Panc1 (cell line): ENCODE measurements at regions not wholly inside any gene's neighbourhood (a gene's known extent, or its start where the extent isn't known, plus 50 kb on each side); places are given as distances from the start of the nearest gene placed in this dataset.

Experiments
- ATAC-seq: fragments of 200-7000 bp; cut with Tn5 transposase; 2 replicates; pipeline ENCODE4 v1.9.1; 2020; ENCODE audit warnings: mild to moderate bottlenecking, moderate library complexity
- BruUV-seq: library from RNA; stranded (reverse); fragments of 400-500 nt; replicated peaks from 2 replicates; lab custom pipeline; 2021; lab: Mats Ljungman, UMichigan
- CTCF ChIA-PET: fragments of 300-600 bp; sonication (Branson Sonifier 250); formaldehyde crosslinking; loops from one replicate; lab custom pipeline; 2022; ENCODE audit warnings: antibody characterized with exemption; lab: Charles Lee
- POLR2A ChIA-PET: fragments of 300-600 bp; sonication (Branson Sonifier 250); formaldehyde crosslinking; loops from one replicate; lab custom pipeline; 2022; ENCODE audit warnings: antibody characterized with exemption; lab: Charles Lee
- DNase-seq: peaks from one replicate; pipeline ENCODE4 v3.0.0-alpha.2; 2010; ENCODE audit warnings: low read depth, low spot score
- H3K27ac ChIP-seq: 2 replicates; pipeline ENCODE4 v1.5.1; 2011; ENCODE audit warnings: mild to moderate bottlenecking, low read length, inconsistent platforms
- H3K27me3 ChIP-seq: fragments of 200-500 bp; sonication (Bioruptor generic); 2 replicates; pipeline ENCODE4 v1.6.0; 2014; ENCODE audit warnings: low read length, inconsistent platforms; ENCODE audit not compliant: control insufficient read depth, insufficient read depth
- H3K36me3 ChIP-seq: fragments of 200-500 bp; sonication (Bioruptor generic); 2 replicates; pipeline ENCODE4 v1.5.1; 2014; ENCODE audit warnings: inconsistent platforms, mild to moderate bottlenecking, low read length, moderate library complexity; ENCODE audit not compliant: control insufficient read depth, insufficient read depth
- H3K4me1 ChIP-seq: 2 replicates; pipeline ENCODE4 v1.5.1; 2011; ENCODE audit warnings: inconsistent platforms, mild to moderate bottlenecking, low read length, moderate library complexity; ENCODE audit not compliant: control insufficient read depth, insufficient read depth
- H3K4me3 ChIP-seq, 2 experiments: 2 replicates each; pipeline ENCODE4 v1.5.1; 2011 to 2012; ENCODE audit warnings: low read depth in 2 of 2, low read length in 2 of 2, mild to moderate bottlenecking in 2 of 2, inconsistent platforms in 1 of 2, moderate library complexity in 1 of 2
- H3K9me3 ChIP-seq: fragments of 200-500 bp; sonication (Bioruptor generic); 2 replicates; pipeline ENCODE4 v1.5.1; 2014; ENCODE audit warnings: low read depth, mild to moderate bottlenecking, inconsistent platforms, low read length, moderate library complexity; ENCODE audit not compliant: control insufficient read depth, insufficient read depth
- CTCF ChIP-seq: fragments of 450-650 bp; IDR thresholded peaks from 2 replicates; pipeline ENCODE4 v1.5.1; 2017; ENCODE audit warnings: mild to moderate bottlenecking
- POLR2AphosphoS5 ChIP-seq: IDR thresholded peaks from 2 replicates; pipeline ENCODE4 v1.6.1; 2012; ENCODE audit warnings: mild to moderate bottlenecking, low read depth, low read length, moderate library complexity
- REST ChIP-seq, 2 experiments: IDR thresholded peaks; 2 replicates each; pipeline ENCODE4 v1.6.1; 2011 to 2012; ENCODE audit warnings: low read depth in 2 of 2, control low read depth in 1 of 2, low read length in 1 of 2, mild to moderate bottlenecking in 1 of 2, moderate library complexity in 1 of 2; ENCODE audit not compliant: insufficient read depth in 1 of 2
- SIN3A ChIP-seq: IDR thresholded peaks from 2 replicates; pipeline ENCODE4 v1.6.1; 2012; ENCODE audit warnings: low read depth, mild to moderate bottlenecking, low read length, moderate library complexity, borderline replicate concordance; ENCODE audit not compliant: insufficient read depth
- TCF7L2 ChIP-seq: IDR thresholded peaks from 2 replicates; pipeline ENCODE4 v1.6.1; 2011; ENCODE audit warnings: mild to moderate bottlenecking, low read depth, low read length, inconsistent platforms
- in situ Hi-C: cut with HindIII; loops from 2 replicates; pipeline ENCODE4 v1.10.0; 2016; ENCODE audit warnings: low sequenced_read_pairs, low pct_unique_long_range_greater_than_20kb
- intact Hi-C: fragments of 100-400 bp; cut with micrococcal nuclease; formaldehyde crosslinking; loops from one replicate; pipeline ENCODE4 v1.10.0; 2022; ENCODE audit not compliant: unreplicated experiment

GRCh38 chr2:53235836-53236582 is 531.6 kb upstream of the CHAC2 start:
- DNase-seq (no peak), ATAC-seq (no peak)
- H3K4me1 ChIP-seq = no peaks in the 10 kb centered on the region
- TF ChIP-seq REST (IDR thresholded peaks at IDR 0.05; ENCODE audit: insufficient read depth in 1 of 2, low read depth in 2 of 2, low read length in 1 of 2) (no peak), POLR2AphosphoS5 (no peak), SIN3A (no peak), CTCF (no peak), TCF7L2 (no peak)
- no TSS peak for BruUV-seq
- no peaks in the 10 kb centered on the region for H3K9me3 ChIP-seq
- no peak overlapping the region for H3K27ac ChIP-seq
- ChIA-PET CTCF (no interaction called here), POLR2A (no interaction called here)
- no peaks in the 10 kb centered on the region for H3K36me3 ChIP-seq
- no peak overlapping the region for H3K4me3 ChIP-seq
- no peaks in the 10 kb centered on the region for H3K27me3 ChIP-seq
- intact Hi-C loops = no loop called here
- in situ Hi-C loops = no loop called here

GRCh38 chr2:53234548-53234903 is 533.1 kb upstream of the CHAC2 start:
- DNase-seq (no peak), ATAC-seq (no peak)
- H3K4me3 ChIP-seq = no peak overlapping the region
- POLR2A ChIA-PET = no interaction called here
- no peaks in the 10 kb centered on the region for H3K27me3 ChIP-seq
- H3K9me3 ChIP-seq = no peaks in the 10 kb centered on the region
- in situ Hi-C loops (no loop called here), intact Hi-C loops (no loop called here)
- H3K36me3 ChIP-seq = no peaks in the 10 kb centered on the region
- H3K4me1 ChIP-seq = no peaks in the 10 kb centered on the region
- CTCF ChIA-PET = no interaction called here
- BruUV-seq = no TSS peak
- TF ChIP-seq SIN3A (no peak), POLR2AphosphoS5 (no peak), TCF7L2 (no peak), CTCF (no peak), REST (IDR thresholded peaks at IDR 0.05; ENCODE audit: insufficient read depth in 1 of 2, low read depth in 2 of 2, low read length in 1 of 2) (no peak)
- no peak overlapping the region for H3K27ac ChIP-seq
